Calu3 (cell line): ENCODE measurements at regions not wholly inside any gene's neighbourhood (a gene's known extent, or its start where the extent isn't known, plus 50 kb on each side); places are given as distances from the start of the nearest gene placed in this dataset.
"Not testable (repeated sequence)": the region's sequence is repeated elsewhere in the genome, so short reads cannot be mapped to it uniquely, and the experiment has no call there.

ENCODE experiments used
- BruUV-seq: library from RNA; stranded (reverse); fragments of 400-500 nt; replicated peaks from 2 replicates; lab custom pipeline; 2021; lab: Mats Ljungman, UMichigan
- CTCF ChIA-PET: fragments of 300-600 bp; sonication (Branson Sonifier 250); formaldehyde crosslinking; loops from one replicate; lab custom pipeline; 2022; ENCODE audit warnings: antibody characterized with exemption; lab: Charles Lee
- DNase-seq: peaks from one replicate; pipeline ENCODE4 v3.0.0; 2022
- H3K27ac Mint-ChIP-seq: one replicate; pipeline ENCODE4 v1.8.0; 2022; ENCODE audit warnings: mixed read lengths; ENCODE audit not compliant: unreplicated experiment
- H3K27me3 Mint-ChIP-seq: one replicate; pipeline ENCODE4 v1.8.0; 2022; ENCODE audit warnings: mixed read lengths; ENCODE audit not compliant: unreplicated experiment
- H3K36me3 Mint-ChIP-seq: one replicate; pipeline ENCODE4 v1.8.0; 2022; ENCODE audit warnings: mild to moderate bottlenecking, moderate library complexity, mixed read lengths; ENCODE audit not compliant: insufficient read depth, unreplicated experiment
- H3K4me1 Mint-ChIP-seq: one replicate; pipeline ENCODE4 v1.8.0; 2022; ENCODE audit warnings: mild to moderate bottlenecking, low read depth, mixed read lengths; ENCODE audit not compliant: unreplicated experiment
- H3K4me3 Mint-ChIP-seq: one replicate; pipeline ENCODE4 v1.8.0; 2022; ENCODE audit warnings: mild to moderate bottlenecking, low read depth, moderate library complexity, mixed read lengths; ENCODE audit not compliant: unreplicated experiment
- H3K9me3 Mint-ChIP-seq: one replicate; pipeline ENCODE4 v1.8.0; 2022; ENCODE audit warnings: low read depth, mixed read lengths; ENCODE audit not compliant: unreplicated experiment
- intact Hi-C: fragments of 100-400 bp; cut with micrococcal nuclease; formaldehyde crosslinking; loops from one replicate; pipeline ENCODE4 v1.10.0; 2022; ENCODE audit not compliant: unreplicated experiment
- TF ChIP-seq, protein P1 (sequence below): fragments of 200-600 bp; IDR thresholded peaks from one replicate; pipeline ENCODE4 v1.8.0; 2022; ENCODE audit warnings: antibody characterized with exemption; ENCODE audit not compliant: unreplicated experiment

DNA sequence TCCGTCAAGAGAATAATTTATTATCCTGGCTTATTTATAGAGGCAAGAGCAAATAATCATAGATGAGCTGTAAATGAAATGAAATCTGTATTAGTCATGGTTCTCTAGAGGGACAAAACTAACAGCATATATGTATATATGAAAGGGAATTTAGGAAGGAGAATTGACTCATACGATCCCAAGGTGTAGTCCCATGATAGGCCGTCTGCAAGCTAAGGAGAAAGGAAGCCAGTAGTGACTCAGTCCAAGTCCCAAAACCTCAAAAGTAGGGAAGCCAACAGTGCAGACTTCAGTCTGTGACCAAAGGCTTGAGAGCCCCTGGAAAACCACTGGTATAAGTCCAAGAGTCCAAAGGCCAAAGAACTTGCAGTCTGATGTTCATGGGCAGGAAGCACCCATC, 515.9 kb upstream of the CYLC2 start:
- no TSS peak for BruUV-seq
- CTCF ChIA-PET, result interaction anchor here (0.6 kb wide), 1 partner anchor 415 kb away, joined by 4 read pairs; no protein-coding TSS in a partner anchor
- H3K9me3 Mint-ChIP-seq, result no peaks in the 10 kb centered on the region

DNA sequence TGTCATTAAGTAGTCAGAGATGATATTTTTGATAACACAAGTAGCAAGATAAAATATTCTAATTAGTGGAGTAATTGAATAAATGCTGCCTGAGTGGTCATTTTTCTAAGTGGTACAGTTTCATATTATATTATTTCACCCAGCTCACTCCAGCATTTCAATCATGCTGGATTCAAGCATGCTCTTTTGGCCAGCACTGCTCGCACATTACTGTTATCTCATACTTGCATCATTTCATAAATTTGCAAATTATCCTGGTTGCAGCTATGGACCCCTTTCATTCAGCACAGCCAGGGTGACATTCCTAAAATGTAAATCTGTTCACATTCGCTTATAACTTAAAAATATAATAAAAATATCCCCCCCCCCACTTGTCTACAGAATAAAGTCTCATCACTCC, 520.8 kb upstream of the CYLC2 start:
- no peak overlapping the region for H3K4me3 Mint-ChIP-seq
- H3K27ac Mint-ChIP-seq, result no peak overlapping the region
- H3K4me1 Mint-ChIP-seq, result no peaks in the 10 kb centered on the region
- no peaks in the 10 kb centered on the region for H3K36me3 Mint-ChIP-seq
- intact Hi-C loops, result no loop called here
- no peaks in the 10 kb centered on the region for H3K9me3 Mint-ChIP-seq
- DNase-seq, result no peak
- CTCF ChIA-PET, result no interaction called here
- TF ChIP-seq, protein P1, sequence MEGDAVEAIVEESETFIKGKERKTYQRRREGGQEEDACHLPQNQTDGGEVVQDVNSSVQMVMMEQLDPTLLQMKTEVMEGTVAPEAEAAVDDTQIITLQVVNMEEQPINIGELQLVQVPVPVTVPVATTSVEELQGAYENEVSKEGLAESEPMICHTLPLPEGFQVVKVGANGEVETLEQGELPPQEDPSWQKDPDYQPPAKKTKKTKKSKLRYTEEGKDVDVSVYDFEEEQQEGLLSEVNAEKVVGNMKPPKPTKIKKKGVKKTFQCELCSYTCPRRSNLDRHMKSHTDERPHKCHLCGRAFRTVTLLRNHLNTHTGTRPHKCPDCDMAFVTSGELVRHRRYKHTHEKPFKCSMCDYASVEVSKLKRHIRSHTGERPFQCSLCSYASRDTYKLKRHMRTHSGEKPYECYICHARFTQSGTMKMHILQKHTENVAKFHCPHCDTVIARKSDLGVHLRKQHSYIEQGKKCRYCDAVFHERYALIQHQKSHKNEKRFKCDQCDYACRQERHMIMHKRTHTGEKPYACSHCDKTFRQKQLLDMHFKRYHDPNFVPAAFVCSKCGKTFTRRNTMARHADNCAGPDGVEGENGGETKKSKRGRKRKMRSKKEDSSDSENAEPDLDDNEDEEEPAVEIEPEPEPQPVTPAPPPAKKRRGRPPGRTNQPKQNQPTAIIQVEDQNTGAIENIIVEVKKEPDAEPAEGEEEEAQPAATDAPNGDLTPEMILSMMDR, result no peak
- no peaks in the 10 kb centered on the region for H3K27me3 Mint-ChIP-seq
- BruUV-seq, result no TSS peak

More for the DNA sequence above, 515.9 kb upstream of the CYLC2 start:
- DNase-seq, result no peak
- H3K36me3 Mint-ChIP-seq, result no peaks in the 10 kb centered on the region
- no peak overlapping the region for H3K4me3 Mint-ChIP-seq
- H3K27me3 Mint-ChIP-seq, result no peaks in the 10 kb centered on the region
- H3K4me1 Mint-ChIP-seq, result no peaks in the 10 kb centered on the region
- H3K27ac Mint-ChIP-seq, result no peak overlapping the region
- TF ChIP-seq, protein P1, result no peak
- intact Hi-C loops, result no loop called here

DNA sequence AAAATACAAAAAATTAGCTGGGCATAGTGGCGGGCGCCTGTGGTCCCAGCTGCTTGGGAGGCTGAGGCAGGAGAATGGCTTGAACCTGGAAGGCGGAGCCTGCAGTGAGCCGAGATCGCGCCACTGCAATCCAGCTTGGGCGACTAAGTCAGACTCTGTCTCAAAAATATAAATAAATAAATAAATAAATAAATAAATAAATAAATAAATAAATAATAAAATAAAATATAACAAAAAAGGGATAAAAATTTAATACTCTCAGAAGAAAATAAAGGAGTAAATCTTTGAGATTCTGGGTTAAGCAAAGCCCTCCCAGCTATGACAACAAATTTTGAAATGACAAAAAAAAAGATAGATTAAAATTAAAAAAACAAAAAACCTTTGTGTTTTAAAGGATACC, 525.7 kb upstream of the CYLC2 start:
- intact Hi-C loops, H3K36me3 Mint-ChIP-seq, BruUV-seq, H3K9me3 Mint-ChIP-seq, DNase-seq, H3K4me3 Mint-ChIP-seq, H3K27ac Mint-ChIP-seq, H3K4me1 Mint-ChIP-seq, CTCF ChIA-PET, H3K27me3 Mint-ChIP-seq: not testable (repeated sequence)

DNA sequence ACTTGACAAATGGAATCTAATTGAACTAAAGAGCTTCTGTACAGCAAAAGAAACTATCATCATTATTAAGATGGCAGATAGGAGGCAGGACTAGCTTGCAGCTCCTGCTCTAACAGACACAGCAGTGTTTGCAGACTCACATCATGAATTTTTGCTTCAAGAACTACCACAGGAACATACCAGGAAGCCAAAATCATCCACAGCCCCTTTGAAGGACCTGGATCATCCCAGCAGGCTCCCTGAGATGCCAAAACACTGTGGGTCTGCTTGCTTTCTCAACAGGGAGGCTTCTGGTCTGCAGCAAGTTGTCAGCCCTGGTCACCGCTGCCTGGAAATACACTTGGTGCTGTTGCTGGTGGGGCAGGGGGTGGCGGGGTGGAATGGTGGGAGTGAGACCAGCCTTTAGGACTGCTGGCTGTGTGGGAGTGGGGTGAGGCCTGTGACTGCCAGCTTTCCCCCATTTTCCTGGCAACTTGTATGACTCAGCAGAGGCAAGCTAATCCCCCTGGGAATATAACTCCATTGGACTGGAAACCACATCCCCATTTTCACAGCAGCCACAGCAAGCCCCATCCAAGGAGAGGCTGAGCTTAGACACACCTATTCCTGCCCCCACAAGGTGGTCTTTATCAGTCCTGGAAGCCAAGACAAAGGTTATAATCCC, 533.8 kb upstream of the CYLC2 start:
- no peak overlapping the region for H3K27ac Mint-ChIP-seq
- no peaks in the 10 kb centered on the region for H3K4me1 Mint-ChIP-seq
- intact Hi-C loops, result no loop called here
- no peaks in the 10 kb centered on the region for H3K9me3 Mint-ChIP-seq
- BruUV-seq, result no TSS peak
- DNase-seq, result no peak
- TF ChIP-seq, protein P1, result no peak
- H3K27me3 Mint-ChIP-seq, result no peaks in the 10 kb centered on the region
- no peaks in the 10 kb centered on the region for H3K36me3 Mint-ChIP-seq
- CTCF ChIA-PET, result no interaction called here
- no peak overlapping the region for H3K4me3 Mint-ChIP-seq

DNA sequence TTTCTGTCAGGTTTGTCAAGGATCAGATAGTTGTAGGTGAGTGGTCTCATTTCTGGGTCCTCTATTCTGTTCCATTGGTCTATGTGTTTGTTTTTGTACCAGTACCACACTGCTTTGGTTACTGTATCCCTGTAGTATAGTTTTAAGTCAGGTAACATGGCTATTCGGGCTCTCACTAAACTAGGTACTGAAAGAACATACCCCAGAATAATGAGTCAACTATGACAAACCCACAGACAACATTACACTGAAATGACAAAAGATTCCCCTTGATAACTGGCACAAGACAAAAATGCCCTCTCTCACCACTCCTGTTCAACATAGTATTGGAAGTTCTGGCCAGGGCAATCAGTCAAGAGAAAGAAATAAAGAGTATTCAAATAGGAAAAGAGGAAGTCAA, 535.3 kb upstream of the CYLC2 start:
- no peaks in the 10 kb centered on the region for H3K27me3 Mint-ChIP-seq

More for the DNA sequence above, 535.3 kb upstream of the CYLC2 start:
- no peaks in the 10 kb centered on the region for H3K4me1 Mint-ChIP-seq
- no peaks in the 10 kb centered on the region for H3K36me3 Mint-ChIP-seq
- no TSS peak for BruUV-seq
- no peaks in the 10 kb centered on the region for H3K9me3 Mint-ChIP-seq
- no peak for DNase-seq
- no peak overlapping the region for H3K4me3 Mint-ChIP-seq
- TF ChIP-seq, protein P1, result no peak
- intact Hi-C loops, result no loop called here
- no peak overlapping the region for H3K27ac Mint-ChIP-seq
- CTCF ChIA-PET, result no interaction called here
